PC-3 (cell line): ENCODE measurements at regions not wholly inside any gene's neighbourhood (a gene's known extent, or its start where the extent isn't known, plus 50 kb on each side); places are given as distances from the start of the nearest gene placed in this dataset.

ENCODE experiments used
- CTCF ChIP-seq: fragments of 300-600 bp; sonication (generic); conservative IDR thresholded peaks from 2 replicates; pipeline ENCODE4 v1.5.1; 2017; ENCODE audit warnings: antibody characterized with exemption, low read depth, mild to moderate bottlenecking, low read length
- EZH2 ChIP-seq: fragments of 300-600 bp; sonication (generic); IDR thresholded peaks from one replicate; pipeline ENCODE4 v1.6.1; 2017; ENCODE audit warnings: antibody characterized with exemption, mild to moderate bottlenecking, low read length; ENCODE audit not compliant: unreplicated experiment
- EZH2phosphoT487 ChIP-seq: fragments of 300-600 bp; sonication (generic); IDR thresholded peaks from 2 replicates; pipeline ENCODE4 v1.6.1; 2018; ENCODE audit warnings: mild to moderate bottlenecking, antibody characterized with exemption, low read length, borderline replicate concordance

GRCh38 chr7:46937826-46938225 is 644.1 kb downstream of the TNS3 start:
- TF ChIP-seq CTCF = no peak
- TF ChIP-seq EZH2 = no peak
- no peak for TF ChIP-seq EZH2phosphoT487
